H9 (cell line): ENCODE measurements at regions not wholly inside any gene's neighbourhood (a gene's known extent, or its start where the extent isn't known, plus 50 kb on each side); places are given as distances from the start of the nearest gene placed in this dataset.

Experiments used
- DNase-seq: peaks from one replicate; pipeline ENCODE4 v3.0.0-alpha.2; 2017
- H2AFZ ChIP-seq: one replicate; pipeline ENCODE4 v1.6.1; 2013; ENCODE audit warnings: mild to moderate bottlenecking, low read length, control low read depth, moderate library complexity
- H2AK5ac ChIP-seq: 2 replicates; pipeline ENCODE4 v1.6.1; 2013; ENCODE audit warnings: low read length, control low read depth, mixed read lengths; ENCODE audit not compliant: insufficient read length
- H2BK120ac ChIP-seq: one replicate; pipeline ENCODE4 v1.6.1; 2013; ENCODE audit warnings: low read depth, mild to moderate bottlenecking, low read length, control low read depth, inconsistent platforms; ENCODE audit not compliant: poor library complexity, severe bottlenecking
- H2BK12ac ChIP-seq: 2 replicates; pipeline ENCODE4 v1.6.1; 2013; ENCODE audit warnings: low read length, control low read depth, mixed read lengths, low read depth; ENCODE audit not compliant: insufficient read length
- H2BK15ac ChIP-seq: 2 replicates; pipeline ENCODE4 v1.6.1; 2013; ENCODE audit warnings: low read depth, low read length, control low read depth
- H2BK20ac ChIP-seq: one replicate; pipeline ENCODE4 v1.6.1; 2013; ENCODE audit warnings: low read depth, mild to moderate bottlenecking, low read length, control low read depth, inconsistent platforms; ENCODE audit not compliant: poor library complexity, severe bottlenecking
- H2BK5ac ChIP-seq: 2 replicates; pipeline ENCODE4 v1.6.1; 2013; ENCODE audit warnings: low read length, control low read depth, mixed read lengths; ENCODE audit not compliant: insufficient read length
- H3K14ac ChIP-seq: 2 replicates; pipeline ENCODE4 v1.6.1; 2013; ENCODE audit warnings: low read length, control low read depth; ENCODE audit not compliant: insufficient read depth
- H3K18ac ChIP-seq: 2 replicates; pipeline ENCODE4 v1.6.1; 2013; ENCODE audit warnings: low read depth, mild to moderate bottlenecking, mixed read lengths, low read length, control low read depth; ENCODE audit not compliant: insufficient read length
- H3K23ac ChIP-seq: 2 replicates; pipeline ENCODE4 v1.6.1; 2013; ENCODE audit warnings: low read length, control low read depth, mixed read lengths, low read depth; ENCODE audit not compliant: insufficient read length
- H3K23me2 ChIP-seq: 2 replicates; pipeline ENCODE4 v1.6.1; 2013; ENCODE audit warnings: low read depth, mild to moderate bottlenecking, mixed read lengths, low read length, control low read depth; ENCODE audit not compliant: insufficient read length, poor library complexity, severe bottlenecking
- H3K27ac ChIP-seq: 2 replicates; pipeline ENCODE4 v1.5.1; 2013; ENCODE audit warnings: low read length, control low read depth, mixed read lengths, low read depth; ENCODE audit not compliant: insufficient read length
- H3K27me3 ChIP-seq: 2 replicates; pipeline ENCODE4 v1.6.1; 2013; ENCODE audit warnings: low read length, control low read depth, inconsistent platforms; ENCODE audit not compliant: insufficient read depth
- H3K4ac ChIP-seq: 2 replicates; pipeline ENCODE4 v1.6.1; 2013; ENCODE audit warnings: low read depth, mild to moderate bottlenecking, control low read depth, inconsistent platforms, low read length, moderate library complexity
- H3K4me1 ChIP-seq: 2 replicates; pipeline ENCODE4 v1.6.1; 2013; ENCODE audit warnings: low read length, control low read depth, inconsistent platforms; ENCODE audit not compliant: insufficient read depth
- H3K4me2 ChIP-seq: 2 replicates; pipeline ENCODE4 v1.6.1; 2013; ENCODE audit warnings: low read length, control low read depth, mixed read lengths; ENCODE audit not compliant: insufficient read length, insufficient read depth
- H3K56ac ChIP-seq: 2 replicates; pipeline ENCODE4 v1.6.1; 2013; ENCODE audit warnings: low read depth, mild to moderate bottlenecking, mixed read lengths, low read length, control low read depth; ENCODE audit not compliant: insufficient read length
- H3K79me1 ChIP-seq: 2 replicates; pipeline ENCODE4 v1.6.1; 2013; ENCODE audit warnings: low read depth, mild to moderate bottlenecking, moderate library complexity, low read length, control low read depth, inconsistent platforms; ENCODE audit not compliant: insufficient read depth, poor library complexity, severe bottlenecking
- H3K79me2 ChIP-seq: 2 replicates; pipeline ENCODE4 v1.6.1; 2013; ENCODE audit warnings: low read length, control low read depth, inconsistent platforms; ENCODE audit not compliant: insufficient read depth
- H3K9ac ChIP-seq: 2 replicates; pipeline ENCODE4 v1.6.1; 2013; ENCODE audit warnings: low read length, control low read depth, mixed read lengths; ENCODE audit not compliant: insufficient read length; ENCODE audit errors: extremely low read depth
- H3K9me3 ChIP-seq: one replicate; pipeline ENCODE4 v1.6.1; 2013; ENCODE audit warnings: low read depth, low read length, inconsistent platforms; ENCODE audit not compliant: control insufficient read depth
- H3T11ph ChIP-seq: one replicate; pipeline ENCODE4 v1.6.1; 2013; ENCODE audit warnings: mild to moderate bottlenecking, low read length, control low read depth, inconsistent platforms
- H4K20me1 ChIP-seq: one replicate; pipeline ENCODE4 v1.6.1; 2013; ENCODE audit not compliant: control insufficient read depth, insufficient read length, insufficient read depth
- H4K5ac ChIP-seq: 2 replicates; pipeline ENCODE4 v1.6.1; 2013; ENCODE audit warnings: low read depth, mild to moderate bottlenecking, mixed read lengths, low read length, control low read depth; ENCODE audit not compliant: insufficient read length
- H4K8ac ChIP-seq: replicated peaks from 2 replicates; pipeline ENCODE4 v1.6.1; 2013; ENCODE audit warnings: low read length, control low read depth, mixed read lengths, low read depth; ENCODE audit not compliant: insufficient read length
- H4K91ac ChIP-seq: 2 replicates; pipeline ENCODE4 v1.6.1; 2013; ENCODE audit warnings: low read depth, mild to moderate bottlenecking, moderate library complexity, mixed read lengths, low read length, control low read depth; ENCODE audit not compliant: insufficient read length
- H3K27ac Mint-ChIP-seq, 3 experiments: 2 replicates in 2 of 3; 3 replicates in 1 of 3; pipeline ENCODE4 v1.8.0; 2020 to 2021; ENCODE audit warnings: mixed read lengths in 3 of 3, mild to moderate bottlenecking in 1 of 3, moderate library complexity in 1 of 3
- H3K27me3 Mint-ChIP-seq: 2 replicates; pipeline ENCODE4 v1.8.0; 2021; ENCODE audit warnings: low read depth, mild to moderate bottlenecking, moderate library complexity, mixed read lengths
- H3K36me3 Mint-ChIP-seq, 3 experiments: 2 replicates in 2 of 3; 3 replicates in 1 of 3; pipeline ENCODE4 v1.8.0; 2020 to 2021; ENCODE audit warnings: low read depth in 3 of 3, mixed read lengths in 3 of 3; ENCODE audit not compliant: insufficient read depth in 1 of 3
- H3K4me1 Mint-ChIP-seq, 2 experiments: 2 replicates each; pipeline ENCODE4 v1.8.0; 2020; ENCODE audit warnings: mixed read lengths in 2 of 2
- H3K4me3 Mint-ChIP-seq, 2 experiments: 2 replicates in 1 of 2; 3 replicates in 1 of 2; pipeline ENCODE4 v1.8.0; 2020 to 2021; ENCODE audit warnings: mild to moderate bottlenecking in 2 of 2, mixed read lengths in 2 of 2, moderate library complexity in 1 of 2
- H3K9me3 Mint-ChIP-seq, 2 experiments: 2 replicates in 1 of 2; 3 replicates in 1 of 2; pipeline ENCODE4 v1.8.0; 2020; ENCODE audit warnings: mild to moderate bottlenecking in 2 of 2, mixed read lengths in 2 of 2, moderate library complexity in 1 of 2
- CTCF ChIP-seq: fragments of 200-600 bp; sonication (generic); conservative IDR thresholded peaks from 3 replicates; pipeline ENCODE4 v1.8.0; 2021; ENCODE audit warnings: antibody characterized with exemption, mild to moderate bottlenecking
- WGBS: extraction: QIAGEN DNeasy Blood & Tissue Kit; methylation state at CpG from one replicate; pipeline ENCODE4 v1.1.7; 2013; ENCODE audit warnings: missing lambda C conversion rate, low lambda C conversion rate, mixed read lengths; ENCODE audit not compliant: insufficient read length; ENCODE audit errors: extremely low coverage; 5-methylcytosine and 5-hydroxymethylcytosine counted together

- Histone ChIP-seq H4K8ac (no peak overlapping the region), H3K27ac (no peak overlapping the region), H3K14ac (no peak overlapping the region), H3K9ac (no peak overlapping the region), H2AK5ac (no peak overlapping the region), H4K91ac (no peak overlapping the region), H4K5ac (no peak overlapping the region), H3K4me2 (no peak overlapping the region), H2BK5ac (no peak overlapping the region), H2BK15ac (no peak overlapping the region), H2BK12ac (no peak overlapping the region), H2AFZ (no peak overlapping the region), H3K27me3 (no peaks in the 10 kb centered on the region), H3K18ac (no peak overlapping the region), H2BK20ac (no peak overlapping the region), H3K4me1 (no peaks in the 10 kb centered on the region; the same call in 1 of the 2 replicates), H3K56ac (no peak overlapping the region), H3K9me3 (no peaks in the 10 kb centered on the region), H3K23ac (no peak overlapping the region), H3K23me2 (no peaks in the 10 kb centered on the region), H3K4ac (no peak overlapping the region), H2BK120ac (no peak overlapping the region), H3T11ph (no peak overlapping the region), H3K79me2 (no peaks in the 10 kb centered on the region), H3K79me1 (no peaks in the 10 kb centered on the region), H4K20me1 (no peaks in the 10 kb centered on the region)
- Mint-ChIP-seq H3K4me1 (peaks cover 19 to 21% of the 10 kb centered on the region in 2 experiments), H3K36me3 (no peaks in the 10 kb centered on the region), H3K27ac (no peak overlapping the region), H3K4me3 (no peak overlapping the region), H3K27me3 (no peaks in the 10 kb centered on the region), H3K9me3 (no peaks in the 10 kb centered on the region)
- no peak for DNase-seq
- no peak for TF ChIP-seq CTCF
- no CpG with 5 or more reads among the region's 3 CpGs for WGBS
Measured at GRCh38 chr12:83473408-83474095, 786.8 kb downstream of the TMTC2 start.
